Activated T-cell treated with anti-CD3 and anti-CD28 coated beads, Interleukin-2, amount 50 U/mL, for 24 hours (primary cell): ENCODE measurements at regions not wholly inside any gene's neighbourhood (a gene's known extent, or its start where the extent isn't known, plus 50 kb on each side); places are given as distances from the start of the nearest gene placed in this dataset.
"Not testable (repeated sequence)": the region's sequence is repeated elsewhere in the genome, so short reads cannot be mapped to it uniquely, and the experiment has no call there.

Experiments used
- DNase-seq: peaks from one replicate; pipeline ENCODE4 v3.0.0-alpha.2; 2020
- H3K27ac Mint-ChIP-seq: 2 replicates; pipeline ENCODE4 v1.8.0; 2020; ENCODE audit warnings: mild to moderate bottlenecking, mixed read lengths
- H3K27me3 Mint-ChIP-seq: 2 replicates; pipeline ENCODE4 v1.8.0; 2020; ENCODE audit warnings: mixed read lengths
- H3K36me3 Mint-ChIP-seq: 2 replicates; pipeline ENCODE4 v1.8.0; 2020; ENCODE audit warnings: low read depth, mixed read lengths
- H3K4me1 Mint-ChIP-seq: 2 replicates; pipeline ENCODE4 v1.8.0; 2020; ENCODE audit warnings: low read depth, mixed read lengths
- H3K4me3 Mint-ChIP-seq: 2 replicates; pipeline ENCODE4 v1.8.0; 2020; ENCODE audit warnings: mild to moderate bottlenecking, moderate library complexity, mixed read lengths
- H3K9me3 Mint-ChIP-seq: 2 replicates; pipeline ENCODE4 v1.8.0; 2020; ENCODE audit warnings: mixed read lengths

DNA sequence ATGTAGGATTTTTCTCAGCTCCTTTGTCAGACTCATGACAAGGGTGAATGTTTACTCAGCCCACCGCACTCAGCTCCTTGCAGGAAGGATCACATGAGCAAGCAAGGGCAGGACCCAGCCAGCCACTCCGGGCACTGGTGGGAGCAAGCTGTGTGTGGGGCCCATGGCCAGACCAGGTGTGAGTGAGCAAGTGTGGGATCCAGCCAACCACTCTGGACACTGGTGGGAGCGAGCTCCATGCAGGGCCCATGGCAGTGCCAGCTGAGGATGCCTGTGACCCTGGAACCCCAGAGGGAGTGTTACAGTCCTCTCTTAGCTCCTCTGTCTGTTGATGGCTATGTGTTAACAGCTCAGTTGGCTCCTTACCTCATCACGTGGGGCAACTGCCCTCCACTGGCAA, 2750.6 kb downstream of the PCDH7 start:
- Mint-ChIP-seq H3K27me3 (no peaks in the 10 kb centered on the region), H3K4me3 (no peak overlapping the region), H3K36me3 (no peaks in the 10 kb centered on the region), H3K27ac (no peak overlapping the region), H3K9me3 (peaks cover 14% of the 10 kb centered on the region), H3K4me1 (no peaks in the 10 kb centered on the region)
- DNase-seq, result no peak

DNA sequence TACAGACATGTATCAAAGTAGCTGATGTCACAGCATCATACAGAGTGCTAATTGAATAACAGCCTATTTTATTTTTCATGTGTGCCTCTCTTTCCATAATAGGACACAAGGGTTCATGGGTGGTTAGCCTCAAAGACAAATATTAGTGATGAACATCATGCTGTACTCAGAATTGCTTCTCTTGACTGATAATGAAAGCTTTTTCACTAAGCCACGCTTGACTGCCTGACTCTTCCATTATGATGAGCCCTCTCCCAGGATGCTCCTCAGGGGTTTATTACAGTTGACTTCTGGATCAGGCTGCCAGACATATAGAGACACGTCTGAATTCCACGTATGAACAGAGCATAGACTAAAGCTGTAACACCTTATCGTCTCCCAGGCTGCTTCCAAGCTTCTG, 2757.5 kb downstream of the PCDH7 start:
- Mint-ChIP-seq H3K4me3 (no peak overlapping the region), H3K27me3 (no peaks in the 10 kb centered on the region), H3K36me3 (no peaks in the 10 kb centered on the region)

DNA sequence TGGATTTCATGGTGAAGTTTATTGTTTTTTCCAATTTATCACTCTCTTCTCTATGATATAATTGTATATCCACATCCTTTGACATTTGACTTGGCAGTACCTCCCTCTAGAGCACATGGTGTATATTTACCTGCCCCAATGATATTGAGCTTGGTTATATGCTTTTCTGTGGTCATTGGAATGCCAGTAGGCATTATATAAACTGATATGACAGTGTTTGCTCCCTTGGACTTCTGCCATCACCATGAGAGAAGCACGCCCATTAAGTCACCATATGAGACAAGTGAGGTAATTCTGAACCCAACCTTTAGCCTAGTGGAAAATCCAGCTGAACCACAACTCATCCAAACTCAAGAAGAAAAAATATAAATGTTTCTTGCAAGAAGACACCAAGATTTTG, 2761.5 kb downstream of the ARAP2 start:
- Mint-ChIP-seq H3K4me1 (no peaks in the 10 kb centered on the region), H3K27me3 (no peaks in the 10 kb centered on the region), H3K9me3 (peaks cover 15% of the 10 kb centered on the region), H3K4me3 (no peak overlapping the region), H3K27ac (no peak overlapping the region), H3K36me3 (no peaks in the 10 kb centered on the region)
- no peak for DNase-seq

More for the DNA sequence above, 2757.5 kb downstream of the PCDH7 start:
- Mint-ChIP-seq H3K4me1 (no peaks in the 10 kb centered on the region), H3K9me3 (peaks cover 15% of the 10 kb centered on the region), H3K27ac (no peak overlapping the region)
- DNase-seq, result no peak

DNA sequence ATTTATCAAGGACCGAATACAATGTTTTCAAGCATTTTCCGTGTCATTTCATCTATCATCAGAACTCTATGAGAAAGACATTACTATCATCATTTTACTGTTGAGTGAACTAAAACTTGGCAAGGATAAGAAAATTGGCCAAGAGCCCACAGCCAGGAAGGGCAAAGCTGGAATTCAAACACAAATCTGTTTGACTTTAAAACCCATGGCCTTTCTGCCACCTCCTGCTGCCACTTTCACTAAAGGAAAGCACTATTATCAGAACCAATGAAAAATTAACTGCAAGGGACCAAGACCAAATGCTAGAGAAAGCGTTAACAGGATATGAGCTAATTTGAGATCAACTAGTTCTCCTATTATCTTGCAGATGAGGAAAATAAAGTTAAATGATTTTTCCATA, 2759.2 kb downstream of the ARAP2 start:
- Mint-ChIP-seq H3K27ac (no peak overlapping the region), H3K9me3 (peaks cover 15% of the 10 kb centered on the region), H3K4me3 (no peak overlapping the region), H3K27me3 (no peaks in the 10 kb centered on the region), H3K36me3 (no peaks in the 10 kb centered on the region), H3K4me1 (no peaks in the 10 kb centered on the region)
- DNase-seq, result no peak

DNA sequence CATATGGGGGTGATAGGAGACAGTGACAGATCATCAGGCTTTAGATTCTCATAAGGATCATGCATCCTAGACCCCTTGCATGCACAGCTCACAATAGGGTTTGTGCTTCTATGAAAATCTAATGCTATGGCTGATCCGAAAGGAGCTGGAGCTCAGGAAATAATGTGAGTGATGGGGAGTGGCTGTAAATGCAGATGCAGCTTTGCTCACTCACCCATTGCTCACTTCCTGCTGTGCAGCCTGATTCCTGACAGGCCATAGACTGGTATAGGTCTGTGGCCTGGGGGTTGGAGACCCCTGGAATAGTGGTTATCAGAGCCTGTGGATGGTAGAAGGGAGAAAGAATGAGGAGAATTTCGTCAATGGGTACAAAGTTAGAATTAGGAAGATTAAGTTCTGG, 2751.1 kb downstream of the ARAP2 start:
- no peaks in the 10 kb centered on the region for H3K36me3 Mint-ChIP-seq
- H3K27me3 Mint-ChIP-seq, result no peaks in the 10 kb centered on the region
- no peak overlapping the region for H3K4me3 Mint-ChIP-seq

DNA sequence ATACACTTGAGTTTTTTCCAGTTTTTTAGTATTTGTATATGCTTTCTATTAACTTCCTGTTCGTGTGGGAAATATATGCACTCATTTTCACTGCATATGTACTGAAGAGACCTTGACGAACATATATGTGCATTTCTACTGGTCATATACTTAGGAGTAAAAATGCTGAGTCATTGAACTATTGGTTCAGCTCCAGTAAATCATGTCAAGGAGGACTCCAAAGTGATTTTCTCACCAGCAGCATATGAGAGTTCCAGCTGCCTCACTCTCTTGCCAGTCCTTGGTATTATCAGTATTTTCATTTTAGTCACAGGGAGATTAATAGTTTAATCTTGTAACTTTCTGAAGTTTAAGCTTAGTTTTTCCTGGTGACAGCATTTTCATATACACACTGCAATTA, 2750.2 kb downstream of the ARAP2 start:
- no peak for DNase-seq
- Mint-ChIP-seq H3K27ac (no peak overlapping the region), H3K4me1 (no peaks in the 10 kb centered on the region), H3K9me3 (peaks cover 13% of the 10 kb centered on the region), H3K36me3 (no peaks in the 10 kb centered on the region), H3K4me3 (no peak overlapping the region), H3K27me3 (no peaks in the 10 kb centered on the region)

More for the DNA sequence above, 2751.1 kb downstream of the ARAP2 start:
- Mint-ChIP-seq H3K9me3 (peaks cover 9% of the 10 kb centered on the region), H3K27ac (no peak overlapping the region), H3K4me1 (no peaks in the 10 kb centered on the region)
- DNase-seq, result no peak

DNA sequence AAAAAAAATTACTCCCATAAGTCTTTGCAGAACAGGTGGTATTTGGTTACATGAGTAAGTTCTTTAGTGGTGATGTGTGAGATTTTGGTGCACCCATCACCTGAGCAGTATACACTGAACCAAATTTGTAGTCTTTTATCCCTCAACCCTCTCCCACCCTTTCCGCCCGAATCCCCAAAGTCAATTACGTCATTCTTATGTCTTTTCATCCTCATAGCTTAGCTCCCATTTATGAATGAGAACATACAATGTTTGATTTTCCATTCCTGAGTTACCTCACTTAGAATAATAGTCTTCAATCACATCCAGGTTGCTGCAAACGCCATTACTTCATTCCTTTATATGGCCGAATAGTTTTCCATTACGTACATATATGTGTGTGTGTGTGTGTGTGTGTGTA, 2742.7 kb downstream of the ARAP2 start:
- H3K27ac Mint-ChIP-seq, H3K4me1 Mint-ChIP-seq, DNase-seq, H3K36me3 Mint-ChIP-seq, H3K27me3 Mint-ChIP-seq, H3K4me3 Mint-ChIP-seq: not testable (repeated sequence)
- peaks cover 31% of the 10 kb centered on the region for H3K9me3 Mint-ChIP-seq

DNA sequence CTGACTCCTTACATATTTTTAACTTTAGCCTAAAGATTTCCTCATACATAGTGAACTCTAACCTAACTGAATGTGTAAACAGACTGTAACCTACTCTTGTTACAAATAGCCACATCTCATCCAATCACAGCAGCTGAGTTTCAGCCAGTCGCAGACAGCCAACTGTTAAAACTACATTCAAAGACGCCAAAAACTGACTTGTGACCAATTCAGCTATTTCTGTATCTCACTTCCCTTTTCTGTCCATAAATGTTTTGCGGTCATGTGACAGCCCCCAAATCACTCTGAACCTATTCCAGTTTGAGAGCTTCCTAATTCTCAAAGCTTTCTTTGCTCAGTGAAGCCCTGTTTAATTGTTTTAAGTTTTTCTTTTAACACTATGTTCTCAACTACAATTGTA, 2731.9 kb downstream of the ARAP2 start:
- no peak overlapping the region for H3K27ac Mint-ChIP-seq
- H3K36me3 Mint-ChIP-seq, result no peaks in the 10 kb centered on the region
- H3K27me3 Mint-ChIP-seq, result no peaks in the 10 kb centered on the region
- H3K4me1 Mint-ChIP-seq, result no peaks in the 10 kb centered on the region
- DNase-seq, result no peak
- H3K9me3 Mint-ChIP-seq, result peaks cover 28% of the 10 kb centered on the region
- no peak overlapping the region for H3K4me3 Mint-ChIP-seq

DNA sequence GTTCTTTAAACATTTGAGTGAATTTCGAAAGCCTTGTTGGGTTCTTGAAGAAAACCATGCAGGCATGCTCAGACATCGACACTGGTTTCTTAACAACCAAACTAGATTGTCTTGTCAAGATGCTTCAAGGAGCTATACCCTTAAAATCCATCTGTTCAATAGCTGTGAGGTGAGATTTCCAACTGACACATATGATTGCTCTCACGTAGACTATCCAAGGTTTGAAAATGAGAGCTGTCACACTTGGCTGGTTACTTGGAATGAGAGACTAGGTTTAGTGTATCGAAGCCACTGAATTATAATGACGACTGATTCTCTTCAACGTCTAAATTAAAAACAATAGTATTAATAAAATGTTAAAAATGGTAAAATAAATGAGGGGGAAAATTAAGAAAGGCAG, 2725.5 kb downstream of the ARAP2 start:
- Mint-ChIP-seq H3K27me3 (no peaks in the 10 kb centered on the region), H3K27ac (no peak overlapping the region), H3K4me3 (no peak overlapping the region), H3K4me1 (no peaks in the 10 kb centered on the region), H3K9me3 (peaks cover 27% of the 10 kb centered on the region), H3K36me3 (no peaks in the 10 kb centered on the region)
- DNase-seq, result no peak

DNA sequence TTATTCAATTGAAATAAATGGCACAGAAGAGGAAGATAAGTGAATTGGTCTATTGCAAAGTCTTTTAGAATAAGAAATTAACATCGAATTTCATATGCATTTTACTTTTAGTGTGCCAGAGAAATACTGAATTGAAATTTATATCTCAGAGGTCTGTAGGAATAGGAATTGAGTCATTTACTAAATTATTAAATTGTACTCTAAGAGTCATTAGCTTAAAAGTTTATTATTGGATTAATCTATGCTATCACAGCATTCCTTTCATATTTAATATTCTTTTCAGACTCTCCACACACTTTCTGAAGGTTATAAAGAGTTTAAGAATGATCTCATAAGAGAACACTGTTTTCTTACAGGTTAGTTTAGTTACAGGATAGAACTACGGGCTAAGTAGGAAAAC, 2711.5 kb downstream of the ARAP2 start:
- peaks cover 9% of the 10 kb centered on the region for H3K9me3 Mint-ChIP-seq
- no peaks in the 10 kb centered on the region for H3K4me1 Mint-ChIP-seq
- no peaks in the 10 kb centered on the region for H3K27me3 Mint-ChIP-seq
- no peaks in the 10 kb centered on the region for H3K36me3 Mint-ChIP-seq
- no peak for DNase-seq
- no peak overlapping the region for H3K27ac Mint-ChIP-seq
- H3K4me3 Mint-ChIP-seq, result no peak overlapping the region

DNA sequence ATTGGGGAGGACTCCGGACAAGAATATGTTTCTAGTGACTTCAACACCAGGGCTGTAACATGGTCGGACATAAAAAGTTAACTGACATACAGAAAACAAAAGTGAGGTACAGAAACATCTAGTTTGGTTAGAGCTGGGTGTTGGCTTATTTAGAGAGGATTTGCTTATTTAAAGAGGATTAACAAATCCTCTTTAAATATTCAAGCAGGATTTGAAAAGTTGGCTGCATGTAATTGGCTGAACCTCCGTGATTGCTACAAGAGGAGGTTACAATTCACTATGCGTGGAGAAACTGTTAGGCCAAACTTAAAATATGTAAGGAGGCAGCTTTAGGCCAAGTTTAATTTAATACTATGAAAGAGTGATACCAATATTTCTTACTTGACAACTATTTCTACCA, 2707.4 kb downstream of the ARAP2 start:
- DNase-seq, result no peak
- Mint-ChIP-seq H3K27me3 (no peaks in the 10 kb centered on the region), H3K9me3 (peaks cover 15% of the 10 kb centered on the region), H3K4me1 (no peaks in the 10 kb centered on the region), H3K36me3 (no peaks in the 10 kb centered on the region), H3K4me3 (no peak overlapping the region), H3K27ac (no peak overlapping the region)

DNA sequence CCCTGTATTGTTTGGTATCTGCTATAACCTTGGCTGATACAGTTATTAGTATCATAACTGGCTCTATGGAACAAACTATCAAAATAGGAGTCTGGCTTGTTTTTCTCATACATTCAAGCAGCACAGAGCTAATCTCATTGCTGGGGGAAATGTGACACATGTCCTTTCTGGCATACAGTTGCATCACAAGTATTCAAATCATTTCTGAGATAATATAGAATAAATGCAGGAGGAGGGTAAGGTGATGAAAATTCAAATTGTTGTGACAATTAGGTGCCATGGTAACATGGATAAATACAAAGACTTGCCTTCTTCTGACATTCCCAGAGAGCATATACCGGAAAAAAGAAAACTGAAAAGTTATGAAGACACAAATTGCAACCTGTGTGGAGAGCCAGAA, 2706.8 kb downstream of the ARAP2 start:
- DNase-seq, result no peak
- Mint-ChIP-seq H3K36me3 (no peaks in the 10 kb centered on the region), H3K27ac (no peak overlapping the region), H3K9me3 (peaks cover 19% of the 10 kb centered on the region), H3K27me3 (no peaks in the 10 kb centered on the region), H3K4me1 (no peaks in the 10 kb centered on the region), H3K4me3 (no peak overlapping the region)

DNA sequence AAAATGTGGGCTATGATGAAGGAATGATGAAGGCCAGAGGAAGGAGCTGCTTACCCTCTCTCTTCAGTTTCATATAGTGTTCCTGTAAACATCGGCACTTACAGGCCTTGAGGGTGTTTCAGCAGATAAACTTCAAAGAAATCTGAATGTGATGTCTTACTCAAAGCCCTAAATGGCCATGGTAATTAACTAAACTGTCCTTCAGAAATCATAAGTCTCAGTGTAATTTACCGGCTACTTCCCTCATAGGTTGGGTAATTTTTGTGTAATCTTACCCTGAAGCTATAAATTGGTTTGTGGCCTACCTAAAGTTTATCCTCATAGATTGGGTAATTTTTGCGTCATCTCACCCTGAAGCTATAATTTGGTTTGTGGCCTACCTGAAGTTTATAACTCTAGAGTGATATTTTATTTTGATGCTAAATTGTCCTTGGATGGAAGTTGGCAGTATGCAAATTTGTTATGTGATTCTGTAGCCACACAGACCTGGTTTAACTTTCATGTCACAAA, 2700.3 kb downstream of the ARAP2 start:
- H3K27me3 Mint-ChIP-seq, result no peaks in the 10 kb centered on the region
- H3K27ac Mint-ChIP-seq, result no peak overlapping the region
- H3K36me3 Mint-ChIP-seq, result no peaks in the 10 kb centered on the region
- no peaks in the 10 kb centered on the region for H3K4me1 Mint-ChIP-seq
- no peak overlapping the region for H3K4me3 Mint-ChIP-seq
- peaks cover 24% of the 10 kb centered on the region for H3K9me3 Mint-ChIP-seq
- no peak for DNase-seq

DNA sequence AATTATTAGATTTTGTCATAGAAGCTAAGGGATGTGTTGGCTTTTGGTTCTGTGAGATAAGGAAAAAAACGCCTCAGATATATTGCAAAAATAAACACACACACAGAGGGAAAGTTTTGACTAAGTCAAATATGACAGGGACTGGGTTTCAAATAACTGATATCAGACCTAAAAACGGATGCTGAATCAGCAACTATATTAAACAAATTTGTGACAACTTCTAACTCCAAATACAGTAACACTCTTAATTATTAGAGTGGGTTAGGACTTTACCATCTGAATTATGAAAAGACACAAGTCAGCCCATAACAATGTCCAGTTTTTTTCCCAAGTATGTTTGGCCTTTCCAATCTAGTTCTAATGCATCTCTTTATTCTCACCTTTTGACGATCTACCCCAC, 2693.1 kb downstream of the ARAP2 start:
- Mint-ChIP-seq H3K9me3 (peaks cover 23% of the 10 kb centered on the region), H3K36me3 (no peaks in the 10 kb centered on the region), H3K4me3 (no peak overlapping the region), H3K27me3 (no peaks in the 10 kb centered on the region), H3K4me1 (no peaks in the 10 kb centered on the region), H3K27ac (no peak overlapping the region)
- no peak for DNase-seq

DNA sequence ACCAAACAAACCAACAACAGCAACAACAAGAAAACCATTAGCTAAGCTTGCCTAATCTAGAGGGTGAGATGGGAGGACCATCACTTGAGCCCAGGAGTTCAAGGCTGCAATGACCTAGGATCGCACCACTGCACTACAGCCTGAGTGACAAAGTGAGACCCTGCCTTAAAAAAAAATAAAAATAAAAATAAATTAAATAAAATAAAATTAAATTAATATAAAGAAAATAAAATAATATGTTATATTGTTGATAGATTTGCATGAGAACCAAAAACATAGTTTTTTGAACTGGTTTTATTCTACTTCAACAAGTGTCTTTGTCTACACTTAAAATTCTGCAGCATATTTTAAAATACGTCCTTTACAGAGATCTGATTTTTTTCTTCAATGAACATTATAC, 2683.1 kb downstream of the ARAP2 start:
- Mint-ChIP-seq H3K27ac (no peak overlapping the region), H3K9me3 (peaks cover 7% of the 10 kb centered on the region), H3K36me3 (no peaks in the 10 kb centered on the region), H3K27me3 (no peaks in the 10 kb centered on the region), H3K4me3 (no peak overlapping the region), H3K4me1 (no peaks in the 10 kb centered on the region)
- DNase-seq, result no peak

DNA sequence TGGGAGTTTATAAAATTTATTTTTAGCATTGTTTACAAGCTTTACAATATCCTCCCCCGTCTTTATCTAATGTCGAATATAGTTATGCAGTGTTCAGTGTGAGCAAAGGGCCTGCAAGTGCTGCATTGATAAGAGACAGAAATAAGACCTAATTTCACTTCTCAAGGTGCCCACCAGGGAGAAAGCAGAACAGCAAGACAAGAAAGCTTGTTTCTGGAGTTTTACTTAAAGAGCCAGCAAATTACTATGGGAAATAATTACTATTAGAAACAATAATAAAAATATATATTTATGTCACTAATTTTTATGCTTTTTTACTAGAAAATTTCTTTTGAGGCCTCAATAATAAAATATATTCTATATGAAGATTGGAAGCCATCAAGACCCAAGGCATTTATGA, 2677.7 kb downstream of the ARAP2 start:
- no peaks in the 10 kb centered on the region for H3K4me1 Mint-ChIP-seq
- DNase-seq, result no peak
- no peaks in the 10 kb centered on the region for H3K36me3 Mint-ChIP-seq
- no peak overlapping the region for H3K27ac Mint-ChIP-seq
- H3K27me3 Mint-ChIP-seq, result no peaks in the 10 kb centered on the region
- peaks cover 2% of the 10 kb centered on the region for H3K9me3 Mint-ChIP-seq
- H3K4me3 Mint-ChIP-seq, result no peak overlapping the region
